H1 (cell line): ENCODE measurements at regions not wholly inside any gene's neighbourhood (a gene's known extent, or its start where the extent isn't known, plus 50 kb on each side); places are given as distances from the start of the nearest gene placed in this dataset.

ENCODE experiments used
- CTCF ChIA-PET: fragments of 300-600 bp; sonication (Branson Sonifier 250); formaldehyde crosslinking; loops from one replicate; lab custom pipeline; 2021; ENCODE audit not compliant: partially characterized antibody; lab: Charles Lee
- POLR2A ChIA-PET: fragments of 300-600 bp; sonication (Branson Sonifier 250); formaldehyde crosslinking; loops from one replicate; lab custom pipeline; 2021; ENCODE audit warnings: inconsistent platforms; ENCODE audit not compliant: partially characterized antibody; lab: Charles Lee
- DNase-seq, 2 experiments: peaks; one replicate each; pipeline versions ENCODE4 v3.0.0 to v3.0.0-alpha.2; 2010 to 2022; ENCODE audit warnings: low spot score in 2 of 2, low read depth in 1 of 2, mixed read lengths in 1 of 2
- FAIRE-seq: peaks from 2 replicates; lab custom pipeline; 2011; peaks lifted over from hg19 to GRCh38; lab: Jason Lieb, UNC
- H2AFZ ChIP-seq: 2 replicates; pipeline ENCODE4 v1.8.1; 2012; ENCODE audit warnings: low read length, inconsistent platforms
- H2AK5ac ChIP-seq: 2 replicates; pipeline ENCODE4 v1.6.1; 2013; ENCODE audit warnings: low read depth, low read length
- H2BK120ac ChIP-seq: replicated peaks from 2 replicates; pipeline ENCODE3; 2013; ENCODE audit warnings: low read depth, low read length, inconsistent platforms
- H2BK12ac ChIP-seq: 2 replicates; pipeline ENCODE4 v1.6.1; 2013; ENCODE audit warnings: low read depth, low read length
- H2BK15ac ChIP-seq: 2 replicates; pipeline ENCODE4 v1.6.1; 2013; ENCODE audit warnings: low read length
- H2BK20ac ChIP-seq: 2 replicates; pipeline ENCODE4 v1.6.1; 2013; ENCODE audit warnings: low read length
- H2BK5ac ChIP-seq: 2 replicates; pipeline ENCODE4 v1.6.1; 2013; ENCODE audit warnings: low read depth, low read length
- H3K14ac ChIP-seq: 2 replicates; pipeline ENCODE4 v1.6.1; 2013; ENCODE audit warnings: inconsistent platforms; ENCODE audit not compliant: insufficient read length
- H3K18ac ChIP-seq: 2 replicates; pipeline ENCODE4 v1.6.1; 2013; ENCODE audit warnings: low read length; ENCODE audit errors: extremely low read depth
- H3K23ac ChIP-seq: 2 replicates; pipeline ENCODE4 v1.6.1; 2013; ENCODE audit warnings: inconsistent platforms; ENCODE audit not compliant: insufficient read length
- H3K23me2 ChIP-seq: 2 replicates; pipeline ENCODE4 v1.6.1; 2013; ENCODE audit warnings: low read depth, low read length
- H3K27ac ChIP-seq: 2 replicates; pipeline ENCODE4 v1.6.1; 2011; ENCODE audit warnings: low read depth, low read length, inconsistent platforms
- H3K27me3 ChIP-seq, 4 experiments: replicated peaks in 1 of 4; 1 replicate in 1 of 4; 2 replicates in 3 of 4; pipeline versions ENCODE4 v1.6.1 to v1.8.1; 2011 to 2013; ENCODE audit warnings: low read length in 3 of 4, mild to moderate bottlenecking in 3 of 4, inconsistent platforms in 2 of 4, mixed read lengths in 2 of 4, moderate library complexity in 1 of 4; ENCODE audit not compliant: control insufficient read depth in 3 of 4, insufficient read depth in 3 of 4; ENCODE audit errors: extremely low read depth in 1 of 4
- H3K36me3 ChIP-seq, 4 experiments: 2 replicates each; pipeline versions ENCODE4 v1.6.1 to v1.8.1; 2011 to 2013; ENCODE audit warnings: mild to moderate bottlenecking in 4 of 4, low read length in 3 of 4, moderate library complexity in 2 of 4, control low read depth in 1 of 4, inconsistent platforms in 1 of 4; ENCODE audit not compliant: insufficient read depth in 4 of 4, control insufficient read depth in 2 of 4
- H3K4ac ChIP-seq: replicated peaks from 2 replicates; pipeline ENCODE3; 2013; ENCODE audit warnings: low read length, low read depth, mixed read lengths, inconsistent platforms; ENCODE audit not compliant: insufficient read length
- H3K4me1 ChIP-seq, 4 experiments: replicated peaks in 1 of 4; 1 replicate in 1 of 4; 2 replicates in 3 of 4; pipeline versions ENCODE4 v1.6.1 to v1.8.1; 2011 to 2013; ENCODE audit warnings: low read length in 3 of 4, inconsistent platforms in 2 of 4, mixed read lengths in 1 of 4; ENCODE audit not compliant: insufficient read depth in 4 of 4, control insufficient read depth in 3 of 4
- H3K4me2 ChIP-seq, 2 experiments: 2 replicates each; pipeline versions ENCODE4 v1.6.1 to v1.8.1; 2011 to 2013; ENCODE audit warnings: low read depth in 2 of 2, low read length in 2 of 2, control low read depth in 1 of 2, inconsistent platforms in 1 of 2, mild to moderate bottlenecking in 1 of 2; ENCODE audit not compliant: insufficient read depth in 1 of 2
- H3K4me3 ChIP-seq, 4 experiments: fragments of 200-600, 300-600 bp in 1 of 4; sonication (generic), shearing (Covaris generic), sonication (Bioruptor Twin) in 1 of 4; 2 replicates each; pipeline versions ENCODE4 v1.5.1 to v1.8.1; 2011 to 2016; ENCODE audit warnings: low read length in 4 of 4, low read depth in 3 of 4, control low read depth in 2 of 4, inconsistent platforms in 2 of 4, mild to moderate bottlenecking in 2 of 4, mixed read lengths in 1 of 4, moderate library complexity in 1 of 4; ENCODE audit not compliant: insufficient read depth in 2 of 4; ENCODE audit errors: extremely low read depth in 1 of 4
- H3K56ac ChIP-seq: replicated peaks from 2 replicates; pipeline ENCODE3; 2013; ENCODE audit warnings: low read depth, mild to moderate bottlenecking, mixed read lengths, low read length, inconsistent platforms; ENCODE audit not compliant: insufficient read length
- H3K79me1 ChIP-seq: 2 replicates; pipeline ENCODE4 v1.6.1; 2013; ENCODE audit warnings: low read depth, low read length, control low read depth
- H3K79me2 ChIP-seq, 2 experiments: 2 replicates each; pipeline versions ENCODE4 v1.6.1 to v1.8.1; 2012 to 2013; ENCODE audit warnings: low read length in 2 of 2, mild to moderate bottlenecking in 2 of 2, inconsistent platforms in 1 of 2; ENCODE audit not compliant: insufficient read depth in 2 of 2, control insufficient read depth in 1 of 2
- H3K9ac ChIP-seq, 4 experiments: replicated peaks in 1 of 4; 1 replicate in 1 of 4; 2 replicates in 3 of 4; pipeline versions ENCODE4 v1.6.1 to v1.8.1; 2011 to 2013; ENCODE audit warnings: low read depth in 3 of 4, low read length in 3 of 4, control low read depth in 2 of 4, mild to moderate bottlenecking in 2 of 4, moderate library complexity in 2 of 4, inconsistent platforms in 1 of 4; ENCODE audit errors: extremely low read depth in 1 of 4
- H3K9me3 ChIP-seq, 2 experiments: 2 replicates each; pipeline versions ENCODE4 v1.6.1 to v1.8.1; 2012 to 2013; ENCODE audit warnings: mild to moderate bottlenecking in 2 of 2, moderate library complexity in 2 of 2, control low read depth in 1 of 2, inconsistent platforms in 1 of 2, low read depth in 1 of 2, low read length in 1 of 2, mixed read lengths in 1 of 2; ENCODE audit not compliant: insufficient read depth in 2 of 2
- H4K20me1 ChIP-seq, 2 experiments: replicated peaks in 1 of 2; 2 replicates each; pipeline versions ENCODE3 to v1.8.1; 2011 to 2013; ENCODE audit warnings: inconsistent platforms in 2 of 2, low read length in 2 of 2, mild to moderate bottlenecking in 1 of 2; ENCODE audit not compliant: insufficient read depth in 2 of 2, control insufficient read depth in 1 of 2
- H4K5ac ChIP-seq: 2 replicates; pipeline ENCODE4 v1.6.1; 2013; ENCODE audit warnings: low read length, low read depth, mixed read lengths, inconsistent platforms; ENCODE audit not compliant: insufficient read length
- H4K8ac ChIP-seq: 2 replicates; pipeline ENCODE4 v1.8.0; 2013; ENCODE audit warnings: mild to moderate bottlenecking, moderate library complexity, low read length, inconsistent platforms; ENCODE audit not compliant: insufficient read depth; ENCODE audit errors: extremely low read depth
- H4K91ac ChIP-seq: replicated peaks from 2 replicates; pipeline ENCODE3; 2013; ENCODE audit warnings: low read length, mixed read lengths, inconsistent platforms; ENCODE audit not compliant: insufficient read length
- BACH1 ChIP-seq: IDR thresholded peaks from 2 replicates; pipeline ENCODE4 v1.6.1; 2012; ENCODE audit warnings: low read length, improper control_type of control experiment
- BRCA1 ChIP-seq: IDR thresholded peaks from 2 replicates; pipeline ENCODE4 v1.6.1; 2012; ENCODE audit warnings: low read depth, low read length, improper control_type of control experiment
- PHF8 ChIP-seq: fragments of 200-600 bp; sonication (generic); conservative IDR thresholded peaks from 2 replicates; pipeline ENCODE4 v1.7.1; 2012; ENCODE audit warnings: low read depth, mild to moderate bottlenecking, inconsistent platforms, low read length, moderate library complexity
- RFX5 ChIP-seq: IDR thresholded peaks from 2 replicates; pipeline ENCODE4 v1.6.1; 2011; ENCODE audit warnings: low read depth, low read length, improper control_type of control experiment, borderline replicate concordance
- SP2 ChIP-seq: IDR thresholded peaks from 2 replicates; pipeline ENCODE4 v1.6.1; 2012; ENCODE audit warnings: mild to moderate bottlenecking, low read length, inconsistent platforms
- SRF ChIP-seq: IDR thresholded peaks from 2 replicates; pipeline ENCODE4 v1.6.1; 2011; ENCODE audit warnings: mild to moderate bottlenecking, low read depth, low read length, moderate library complexity
- WGBS, 2 experiments: shearing (Covaris generic) in 1 of 2; methylation state at CpG; one replicate each; pipeline versions ENCODE4 v1.1.6 to v1.1.7; 2013 to 2015; ENCODE audit warnings: low lambda C conversion rate in 2 of 2, mixed read lengths in 2 of 2, inconsistent platforms in 1 of 2, low coverage in 1 of 2, missing lambda C conversion rate in 1 of 2; ENCODE audit not compliant: insufficient replicate concordance in 2 of 2, insufficient coverage in 1 of 2, insufficient read length in 1 of 2; ENCODE audit errors: extremely low coverage in 1 of 2, missing lambda C conversion rate in 1 of 2; 5-methylcytosine and 5-hydroxymethylcytosine counted together
- TF ChIP-seq, protein P1 (sequence below): IDR thresholded peaks from 2 replicates; pipeline ENCODE4 v1.6.1; 2012; ENCODE audit warnings: low read length, inconsistent platforms

DNA sequence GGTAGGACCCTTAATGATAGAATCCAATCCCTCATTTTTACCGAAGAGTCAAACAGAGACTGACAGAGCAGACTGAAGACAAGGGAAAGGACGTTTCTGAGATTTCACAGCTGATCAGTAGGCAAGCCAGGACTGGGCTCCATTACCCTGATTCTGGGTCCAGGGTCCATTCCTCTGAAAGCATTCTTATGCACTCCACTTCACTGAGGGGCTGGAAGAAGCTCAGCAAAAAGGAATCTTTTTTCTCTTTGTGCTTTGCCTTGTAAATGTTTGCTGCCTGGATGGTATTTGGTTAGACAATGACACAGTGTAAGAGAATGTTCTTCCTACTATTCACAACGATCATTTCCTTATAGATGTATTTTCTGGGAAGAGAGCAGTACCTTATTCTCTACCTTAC is 331.3 kb upstream of the PROX1 start:
- no peak overlapping the region for H2BK120ac ChIP-seq
- no peak overlapping the region for H3K27ac ChIP-seq
- H3K4me3 ChIP-seq, result no peak overlapping the region
- TF ChIP-seq, protein P1, sequence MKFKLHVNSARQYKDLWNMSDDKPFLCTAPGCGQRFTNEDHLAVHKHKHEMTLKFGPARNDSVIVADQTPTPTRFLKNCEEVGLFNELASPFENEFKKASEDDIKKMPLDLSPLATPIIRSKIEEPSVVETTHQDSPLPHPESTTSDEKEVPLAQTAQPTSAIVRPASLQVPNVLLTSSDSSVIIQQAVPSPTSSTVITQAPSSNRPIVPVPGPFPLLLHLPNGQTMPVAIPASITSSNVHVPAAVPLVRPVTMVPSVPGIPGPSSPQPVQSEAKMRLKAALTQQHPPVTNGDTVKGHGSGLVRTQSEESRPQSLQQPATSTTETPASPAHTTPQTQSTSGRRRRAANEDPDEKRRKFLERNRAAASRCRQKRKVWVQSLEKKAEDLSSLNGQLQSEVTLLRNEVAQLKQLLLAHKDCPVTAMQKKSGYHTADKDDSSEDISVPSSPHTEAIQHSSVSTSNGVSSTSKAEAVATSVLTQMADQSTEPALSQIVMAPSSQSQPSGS, result no peak
- no peak for TF ChIP-seq BRCA1
- TF ChIP-seq SRF, result no peak
- TF ChIP-seq BACH1, result no peak
- TF ChIP-seq SP2, result no peak
- no peak for TF ChIP-seq PHF8
- no peak for TF ChIP-seq RFX5
- H3K56ac ChIP-seq, result no peak overlapping the region
- WGBS, 2 experiments, result 80% methylated on average over 3 of the region's 3 CpGs; no CpG with 5 or more reads in 1 of the 2 experiments
- no peaks in the 10 kb centered on the region for H3K36me3 ChIP-seq
- H2AK5ac ChIP-seq, result no peak overlapping the region
- no peaks in the 10 kb centered on the region for H3K27me3 ChIP-seq
- no peaks in the 10 kb centered on the region for H3K23me2 ChIP-seq
- H4K20me1 ChIP-seq, result no peaks in the 10 kb centered on the region
- no peak for FAIRE-seq
- H3K4me1 ChIP-seq, result peaks cover 0 to 3% (median 0%) of the 10 kb centered on the region in 4 experiments; a peak in 1 of 7 replicates
- no peak overlapping the region for H3K23ac ChIP-seq
- no peak for DNase-seq
- no peak overlapping the region for H2BK12ac ChIP-seq
- CTCF ChIA-PET, result no interaction called here
- H3K79me2 ChIP-seq, result no peaks in the 10 kb centered on the region
- H3K9ac ChIP-seq, result no peak overlapping the region
- no peak overlapping the region for H2BK5ac ChIP-seq
- POLR2A ChIA-PET, result no interaction called here
- H3K4me2 ChIP-seq, result no peak overlapping the region; a peak in 1 of 4 replicates
- no peak overlapping the region for H3K4ac ChIP-seq
- no peak overlapping the region for H4K8ac ChIP-seq
- H3K9me3 ChIP-seq, result no peaks in the 10 kb centered on the region
- no peak overlapping the region for H2AFZ ChIP-seq
- no peak overlapping the region for H4K5ac ChIP-seq
- H3K79me1 ChIP-seq, result no peaks in the 10 kb centered on the region
- no peak overlapping the region for H2BK20ac ChIP-seq
- H2BK15ac ChIP-seq, result no peak overlapping the region
- no peak overlapping the region for H3K14ac ChIP-seq
- H4K91ac ChIP-seq, result no peak overlapping the region
- H3K18ac ChIP-seq, result no peak overlapping the region
